ENCODE measurements at regions not wholly inside any gene's neighbourhood (a gene's known extent, or its start where the extent isn't known, plus 50 kb on each side); places are given as distances from the start of the nearest gene placed in this dataset.

DNA sequence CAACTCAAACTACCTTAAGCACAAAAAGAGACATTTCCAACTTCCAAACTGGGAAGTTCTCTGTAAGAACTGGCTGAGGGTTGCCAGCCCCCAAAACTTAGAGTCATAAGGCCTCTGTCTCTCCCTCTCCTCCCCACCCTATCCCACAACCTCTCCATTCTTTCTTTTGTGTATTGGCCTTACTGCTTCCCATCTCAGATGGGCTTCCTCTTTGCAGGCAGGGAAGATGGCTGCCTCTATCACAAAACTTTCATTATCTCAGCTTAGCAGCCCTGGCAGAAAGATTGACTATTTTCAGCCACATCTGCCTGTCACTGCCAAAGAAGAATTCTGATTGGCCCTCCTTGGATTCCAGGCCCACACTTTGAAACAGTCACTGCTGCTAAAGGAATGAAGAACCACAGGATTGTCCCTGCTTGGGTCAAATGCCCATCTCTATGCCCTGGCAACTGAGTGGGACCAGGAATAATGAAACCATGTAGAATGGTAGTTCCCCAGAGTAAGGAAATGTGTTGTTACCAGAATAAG, 58.0 kb upstream of the PRKAR2B start:
- TF ChIP-seq, protein P1, sequence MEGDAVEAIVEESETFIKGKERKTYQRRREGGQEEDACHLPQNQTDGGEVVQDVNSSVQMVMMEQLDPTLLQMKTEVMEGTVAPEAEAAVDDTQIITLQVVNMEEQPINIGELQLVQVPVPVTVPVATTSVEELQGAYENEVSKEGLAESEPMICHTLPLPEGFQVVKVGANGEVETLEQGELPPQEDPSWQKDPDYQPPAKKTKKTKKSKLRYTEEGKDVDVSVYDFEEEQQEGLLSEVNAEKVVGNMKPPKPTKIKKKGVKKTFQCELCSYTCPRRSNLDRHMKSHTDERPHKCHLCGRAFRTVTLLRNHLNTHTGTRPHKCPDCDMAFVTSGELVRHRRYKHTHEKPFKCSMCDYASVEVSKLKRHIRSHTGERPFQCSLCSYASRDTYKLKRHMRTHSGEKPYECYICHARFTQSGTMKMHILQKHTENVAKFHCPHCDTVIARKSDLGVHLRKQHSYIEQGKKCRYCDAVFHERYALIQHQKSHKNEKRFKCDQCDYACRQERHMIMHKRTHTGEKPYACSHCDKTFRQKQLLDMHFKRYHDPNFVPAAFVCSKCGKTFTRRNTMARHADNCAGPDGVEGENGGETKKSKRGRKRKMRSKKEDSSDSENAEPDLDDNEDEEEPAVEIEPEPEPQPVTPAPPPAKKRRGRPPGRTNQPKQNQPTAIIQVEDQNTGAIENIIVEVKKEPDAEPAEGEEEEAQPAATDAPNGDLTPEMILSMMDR (IDR thresholded peaks at IDR 0.05) = no peak
- no peak for TF ChIP-seq EZH2 (IDR thresholded peaks at IDR 0.05; ENCODE audit: borderline replicate concordance, insufficient read depth, low read depth, low read length, poor library complexity, severe bottlenecking)
